ENCODE measurements at regions not wholly inside any gene's neighbourhood (a gene's known extent, or its start where the extent isn't known, plus 50 kb on each side); places are given as distances from the start of the nearest gene placed in this dataset.

DNA sequence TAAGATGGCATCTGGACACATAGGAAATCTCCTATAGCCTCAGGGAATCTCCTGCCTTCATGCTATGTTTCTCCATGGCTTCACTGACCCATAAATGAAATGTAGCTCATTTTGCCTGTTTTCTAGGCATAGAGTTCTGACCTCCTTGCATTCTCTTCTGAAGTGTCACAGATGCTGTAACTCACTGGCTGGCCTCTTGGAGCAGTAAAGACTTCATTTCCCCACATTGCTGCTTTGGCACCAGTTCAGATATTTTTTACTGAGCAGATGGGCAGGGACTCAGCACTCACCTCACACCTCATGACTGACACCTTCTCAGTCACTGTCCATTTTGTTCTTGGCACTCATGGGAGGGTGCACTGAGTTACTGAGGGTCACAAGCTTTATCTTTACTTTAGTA is 286.7 kb upstream of the TGFBR2 start:
- no peak for DNase-seq (ENCODE audit: low read depth, low spot score)
- Histone ChIP-seq H2AFZ (ENCODE audit: control insufficient read depth, low read length) (no peak overlapping the region), H3K9me3 (ENCODE audit: control insufficient read depth, low read depth, low read length) (peaks cover 2% of the 10 kb centered on the region), H3K9ac (ENCODE audit: control insufficient read depth, extremely low read depth, insufficient read depth, low read length) (no peak overlapping the region), H3K27ac (ENCODE audit: control insufficient read depth, insufficient read depth, low read length) (no peak overlapping the region), H4K20me1 (ENCODE audit: control insufficient read depth, extremely low read depth, insufficient read depth, low read length) (no peaks in the 10 kb centered on the region), H3K27me3 (ENCODE audit: control insufficient read depth, extremely low read depth, insufficient read depth, low read length) (no peaks in the 10 kb centered on the region), H3K4me2 (ENCODE audit: control insufficient read depth, extremely low read depth, insufficient read depth, low read depth, low read length) (no peak overlapping the region), H3K4me1 (ENCODE audit: control insufficient read depth, extremely low read depth, insufficient read depth, low read length) (peaks cover 5% of the 10 kb centered on the region), H3K9me1 (ENCODE audit: control insufficient read depth, extremely low read depth, insufficient read depth, low read length) (no peaks in the 10 kb centered on the region), H3K4me3 (ENCODE audit: control insufficient read depth in 2 of 3, extremely low read depth in 1 of 3, insufficient read depth in 2 of 3, low read depth in 1 of 3, low read length in 3 of 3) (no peak overlapping the region), H3K36me3 (ENCODE audit: control insufficient read depth in 2 of 2, extremely low read depth in 1 of 2, insufficient read depth in 2 of 2, low read length in 2 of 2) (no peaks in the 10 kb centered on the region), H3K79me2 (ENCODE audit: control insufficient read depth, insufficient read depth, low read length) (no peaks in the 10 kb centered on the region)
- TF ChIP-seq EZH2 (IDR thresholded peaks at IDR 0.05; ENCODE audit: low read length), result no peak
- peak; percentile 60 to 65 (median 63) for TF ChIP-seq CTCF (optimal IDR thresholded peaks at IDR 0.05 in 1 of 3, IDR thresholded peaks at IDR 0.05 in 1 of 3, conservative IDR thresholded peaks at IDR 0.05 in 1 of 3; ENCODE audit: extremely low read depth in 1 of 3, insufficient read depth in 2 of 3, low read length in 3 of 3)
- peak; percentile 90 for FAIRE-seq
- dilution Hi-C loops (cut with MboI; ENCODE audit: extremely low pct_ligation_motif_present, low sequenced_read_pairs), result no loop called here

- peaks cover 2% of the 10 kb centered on the region for H3K9me3 ChIP-seq (ENCODE audit: control insufficient read depth, low read depth, low read length)
- dilution Hi-C loops (cut with MboI; ENCODE audit: extremely low pct_ligation_motif_present, low sequenced_read_pairs), result no loop called here
- H3K36me3 ChIP-seq (ENCODE audit: control insufficient read depth in 2 of 2, extremely low read depth in 1 of 2, insufficient read depth in 2 of 2, low read length in 2 of 2), result no peaks in the 10 kb centered on the region
- peaks cover 5% of the 10 kb centered on the region for H3K4me1 ChIP-seq (ENCODE audit: control insufficient read depth, extremely low read depth, insufficient read depth, low read length)
- no peaks in the 10 kb centered on the region for H3K79me2 ChIP-seq (ENCODE audit: control insufficient read depth, insufficient read depth, low read length)
- no peak overlapping the region for H3K9ac ChIP-seq (ENCODE audit: control insufficient read depth, extremely low read depth, insufficient read depth, low read length)
- no peak overlapping the region for H2AFZ ChIP-seq (ENCODE audit: control insufficient read depth, low read length)
- H3K27me3 ChIP-seq (ENCODE audit: control insufficient read depth, extremely low read depth, insufficient read depth, low read length), result no peaks in the 10 kb centered on the region
- H3K27ac ChIP-seq (ENCODE audit: control insufficient read depth, insufficient read depth, low read length), result no peak overlapping the region
- H3K9me1 ChIP-seq (ENCODE audit: control insufficient read depth, extremely low read depth, insufficient read depth, low read length), result no peaks in the 10 kb centered on the region
- no peak overlapping the region for H3K4me3 ChIP-seq (ENCODE audit: control insufficient read depth in 2 of 3, extremely low read depth in 1 of 3, insufficient read depth in 2 of 3, low read depth in 1 of 3, low read length in 3 of 3)
- no peak for DNase-seq (ENCODE audit: low read depth, low spot score)
- FAIRE-seq, result peak; percentile 20
- H4K20me1 ChIP-seq (ENCODE audit: control insufficient read depth, extremely low read depth, insufficient read depth, low read length), result no peaks in the 10 kb centered on the region
- H3K4me2 ChIP-seq (ENCODE audit: control insufficient read depth, extremely low read depth, insufficient read depth, low read depth, low read length), result no peak overlapping the region
- no peak for TF ChIP-seq CTCF (optimal IDR thresholded peaks at IDR 0.05 in 1 of 3, IDR thresholded peaks at IDR 0.05 in 1 of 3, conservative IDR thresholded peaks at IDR 0.05 in 1 of 3; ENCODE audit: extremely low read depth in 1 of 3, insufficient read depth in 2 of 3, low read length in 3 of 3)
- TF ChIP-seq EZH2 (IDR thresholded peaks at IDR 0.05; ENCODE audit: low read length), result no peak
Measured at GRCh38 chr3:30320392-30320791, 286.0 kb upstream of the TGFBR2 start.
